ENCODE measurements at regions not wholly inside any gene's neighbourhood (a gene's known extent, or its start where the extent isn't known, plus 50 kb on each side); places are given as distances from the start of the nearest gene placed in this dataset.
"Not testable (repeated sequence)": the region's sequence is repeated elsewhere in the genome, so short reads cannot be mapped to it uniquely, and the experiment has no call there.

GRCh38 chr18:33831424-33831823, 253.4 kb downstream of the ASXL3 start:
- Histone ChIP-seq H3K27ac (ENCODE audit: low read length) (no peak overlapping the region), H3K9me3 (ENCODE audit: insufficient read depth, low read depth, low read length) (peaks cover 3% of the 10 kb centered on the region; the same call in 1 of the 2 replicates), H3K36me3 (ENCODE audit: insufficient read depth, low read depth, low read length) (no peaks in the 10 kb centered on the region)

GRCh38 chr18:33830213-33830612, 252.2 kb downstream of the ASXL3 start:
- Histone ChIP-seq H3K9me3 (ENCODE audit: insufficient read depth, low read depth, low read length) (peaks cover 3% of the 10 kb centered on the region; the same call in 1 of the 2 replicates), H3K27ac (ENCODE audit: low read length) (no peak overlapping the region), H3K4me1 (ENCODE audit: insufficient read depth, low read length) (no peaks in the 10 kb centered on the region; the same call in 1 of the 2 replicates), H3K4me3 (ENCODE audit: low read length) (no peak overlapping the region), H3K27me3 (ENCODE audit: insufficient read depth, low read length) (no peaks in the 10 kb centered on the region), H3K9ac (ENCODE audit: low read depth, low read length) (no peak overlapping the region), H3K36me3 (ENCODE audit: insufficient read depth, low read depth, low read length) (no peaks in the 10 kb centered on the region)

More at GRCh38 chr18:33831424-33831823, 253.4 kb downstream of the ASXL3 start:
- H3K4me3 ChIP-seq (ENCODE audit: low read length) = no peak overlapping the region
- H3K9ac ChIP-seq (ENCODE audit: low read depth, low read length) = no peak overlapping the region
- no peaks in the 10 kb centered on the region for H3K27me3 ChIP-seq (ENCODE audit: insufficient read depth, low read length)
- no peaks in the 10 kb centered on the region; the same call in 1 of the 2 replicates for H3K4me1 ChIP-seq (ENCODE audit: insufficient read depth, low read length)

GRCh38 chr18:33828949-33829348, 250.9 kb downstream of the ASXL3 start:
- Histone ChIP-seq H3K9ac (ENCODE audit: low read depth, low read length) (no peak overlapping the region), H3K9me3 (ENCODE audit: insufficient read depth, low read depth, low read length) (peaks cover 3% of the 10 kb centered on the region; the same call in 1 of the 2 replicates), H3K27me3 (ENCODE audit: insufficient read depth, low read length) (no peaks in the 10 kb centered on the region), H3K4me3 (ENCODE audit: low read length) (no peak overlapping the region), H3K27ac (ENCODE audit: low read length) (no peak overlapping the region), H3K36me3 (ENCODE audit: insufficient read depth, low read depth, low read length) (no peaks in the 10 kb centered on the region), H3K4me1 (ENCODE audit: insufficient read depth, low read length) (no peaks in the 10 kb centered on the region)

- no peak overlapping the region for H3K4me3 ChIP-seq (ENCODE audit: low read length)
- H3K4me1 ChIP-seq (ENCODE audit: insufficient read depth, low read length) = no peaks in the 10 kb centered on the region
- H3K36me3 ChIP-seq (ENCODE audit: insufficient read depth, low read depth, low read length) = no peaks in the 10 kb centered on the region
- H3K27ac ChIP-seq (ENCODE audit: low read length) = no peak overlapping the region
- H3K9me3 ChIP-seq (ENCODE audit: insufficient read depth, low read depth, low read length) = no peaks in the 10 kb centered on the region
- H3K9ac ChIP-seq (ENCODE audit: low read depth, low read length) = no peak overlapping the region
- no peaks in the 10 kb centered on the region for H3K27me3 ChIP-seq (ENCODE audit: insufficient read depth, low read length)
These were observed 248.1 kb downstream of the ASXL3 start for GRCh38 chr18:33826151-33826550.

DNA sequence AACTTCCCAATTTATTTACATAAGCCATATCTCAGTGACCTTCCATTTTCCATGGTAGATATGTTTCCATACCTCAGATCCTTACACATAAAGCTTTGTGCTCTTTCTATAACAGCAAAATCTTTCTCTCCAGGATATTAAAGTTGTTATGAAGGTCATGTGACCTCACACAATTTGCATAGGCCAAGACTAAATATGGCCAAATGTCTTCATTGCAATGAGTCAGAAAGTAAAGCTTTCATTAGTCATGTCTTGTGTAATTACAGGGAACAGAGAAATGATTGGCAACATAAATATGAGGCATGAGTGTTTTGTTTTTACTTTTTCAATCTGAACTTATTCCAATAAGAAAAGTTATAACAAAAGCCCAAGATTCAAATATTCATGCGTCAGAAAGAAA, 243.5 kb downstream of the ASXL3 start:
- Histone ChIP-seq H3K36me3 (ENCODE audit: insufficient read depth, low read depth, low read length) (no peaks in the 10 kb centered on the region), H3K4me3 (ENCODE audit: low read length) (no peak overlapping the region), H3K9ac (ENCODE audit: low read depth, low read length) (no peak overlapping the region), H3K27me3 (ENCODE audit: insufficient read depth, low read length) (no peaks in the 10 kb centered on the region), H3K9me3 (ENCODE audit: insufficient read depth, low read depth, low read length) (peaks cover 13% of the 10 kb centered on the region), H3K27ac (ENCODE audit: low read length) (no peak overlapping the region), H3K4me1 (ENCODE audit: insufficient read depth, low read length) (no peaks in the 10 kb centered on the region)

DNA sequence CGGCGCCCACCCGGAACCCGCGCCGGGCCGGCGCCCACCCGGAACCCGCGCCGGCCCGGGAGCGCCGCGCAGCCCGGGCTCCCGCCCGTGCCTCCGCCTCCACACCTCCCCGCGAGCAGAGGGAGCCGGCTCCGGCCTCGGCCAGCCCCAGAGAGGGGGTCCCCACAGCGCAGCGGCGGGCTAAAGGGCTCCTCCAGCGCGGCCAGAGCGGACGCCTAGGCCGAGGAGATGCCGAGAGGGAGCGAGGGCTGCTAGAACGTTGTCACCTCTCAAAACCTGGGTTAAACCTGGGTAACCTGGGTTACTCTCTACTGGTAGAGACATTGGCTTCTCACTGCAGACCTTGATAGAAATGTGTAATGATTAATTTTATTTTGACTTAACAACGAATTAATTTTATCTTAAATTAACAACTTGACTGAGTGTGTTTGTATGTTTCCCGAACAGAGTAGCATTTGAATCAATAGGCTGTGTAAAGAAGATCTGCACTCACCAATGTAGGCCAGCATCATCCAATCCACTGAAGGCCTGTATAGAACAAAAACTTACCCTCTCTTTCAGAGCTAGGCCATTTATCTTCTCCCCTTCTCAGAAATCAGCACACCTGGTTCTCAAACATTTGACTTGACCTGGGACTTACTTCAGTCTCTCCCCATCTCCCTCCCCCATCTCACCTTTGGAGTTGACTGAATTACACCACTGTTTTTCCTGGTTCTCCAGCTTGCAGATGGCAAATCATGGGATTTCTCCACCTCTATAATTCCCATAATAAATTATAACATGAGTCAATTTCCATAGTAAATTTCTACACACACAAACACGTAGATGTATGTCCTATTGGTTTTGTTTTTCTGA, 242.7 kb downstream of the ASXL3 start:
- Histone ChIP-seq H3K27me3 (ENCODE audit: insufficient read depth, low read length) (no peaks in the 10 kb centered on the region), H3K9me3 (ENCODE audit: insufficient read depth, low read depth, low read length) (peaks cover 13% of the 10 kb centered on the region), H3K9ac (ENCODE audit: low read depth, low read length) (no peak overlapping the region), H3K36me3 (ENCODE audit: insufficient read depth, low read depth, low read length) (no peaks in the 10 kb centered on the region), H3K27ac (ENCODE audit: low read length) (no peak overlapping the region), H3K4me3 (ENCODE audit: low read length) (no peak overlapping the region), H3K4me1 (ENCODE audit: insufficient read depth, low read length) (no peaks in the 10 kb centered on the region)

DNA sequence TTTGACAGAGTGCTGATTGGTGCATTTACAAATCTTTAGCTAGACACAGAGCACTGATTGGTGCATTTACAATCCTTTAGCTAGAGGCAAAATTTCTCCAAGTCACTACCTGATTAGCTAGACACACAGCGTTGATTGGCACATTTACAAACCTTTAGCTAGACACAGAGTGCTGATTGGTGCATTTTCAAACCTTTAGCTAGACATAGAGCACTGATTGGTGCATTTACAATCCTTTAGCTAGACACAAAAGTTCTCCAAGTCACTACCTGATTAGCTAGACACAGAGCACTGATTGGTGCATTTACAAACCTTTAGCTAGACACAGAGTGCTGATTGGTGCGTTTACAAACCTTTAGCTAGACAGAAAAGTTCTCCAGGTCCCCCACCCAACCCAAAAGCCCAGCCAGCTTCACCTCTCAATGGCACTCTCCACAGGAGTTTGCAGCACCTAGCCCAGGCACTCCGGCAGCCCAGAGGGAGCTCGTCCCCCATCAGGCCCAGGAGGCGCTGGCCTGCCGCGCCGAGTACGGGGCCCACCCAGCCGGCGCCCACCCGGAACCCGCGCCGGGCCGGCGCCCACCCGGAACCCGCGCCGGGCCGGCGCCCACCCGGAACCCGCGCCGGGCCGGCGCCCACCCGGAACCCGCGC, 241.8 kb downstream of the ASXL3 start:
- H3K9me3 ChIP-seq (ENCODE audit: insufficient read depth, low read depth, low read length) = peaks cover 13% of the 10 kb centered on the region
- not testable (repeated sequence) for H3K9ac ChIP-seq (ENCODE audit: low read depth, low read length); H3K27me3 ChIP-seq (ENCODE audit: insufficient read depth, low read length); H3K4me1 ChIP-seq (ENCODE audit: insufficient read depth, low read length); H3K36me3 ChIP-seq (ENCODE audit: insufficient read depth, low read depth, low read length); H3K4me3 ChIP-seq (ENCODE audit: low read length); H3K27ac ChIP-seq (ENCODE audit: low read length)

DNA sequence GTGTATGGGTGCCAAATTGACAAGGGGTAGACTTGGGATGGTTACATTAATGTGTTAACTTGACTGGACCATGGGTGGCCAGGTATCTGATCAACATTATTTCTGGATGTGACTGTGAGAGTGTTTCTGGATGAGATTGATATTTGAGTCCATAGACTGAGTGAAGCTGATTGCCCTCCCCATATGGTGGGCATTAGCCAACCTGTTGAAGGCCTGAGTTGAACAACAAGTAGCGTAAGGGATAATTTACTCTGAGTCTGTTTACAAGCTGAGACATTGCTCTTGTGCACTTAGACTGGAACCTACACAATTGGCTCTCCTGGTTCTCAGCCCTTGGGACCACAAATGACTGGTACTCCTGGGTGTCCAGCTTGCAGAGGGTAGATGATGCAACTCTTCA, 240.1 kb downstream of the ASXL3 start:
- H3K4me1 ChIP-seq (ENCODE audit: insufficient read depth, low read length) = no peaks in the 10 kb centered on the region
- H3K36me3 ChIP-seq (ENCODE audit: insufficient read depth, low read depth, low read length) = no peaks in the 10 kb centered on the region

GRCh38 chr18:33817096-33817495, 239.1 kb downstream of the ASXL3 start:
- Histone ChIP-seq H3K4me3 (ENCODE audit: low read length) (no peak overlapping the region), H3K27ac (ENCODE audit: low read length) (no peak overlapping the region), H3K27me3 (ENCODE audit: insufficient read depth, low read length) (no peaks in the 10 kb centered on the region), H3K36me3 (ENCODE audit: insufficient read depth, low read depth, low read length) (no peaks in the 10 kb centered on the region), H3K4me1 (ENCODE audit: insufficient read depth, low read length) (no peaks in the 10 kb centered on the region), H3K9me3 (ENCODE audit: insufficient read depth, low read depth, low read length) (peaks cover 13% of the 10 kb centered on the region), H3K9ac (ENCODE audit: low read depth, low read length) (no peak overlapping the region)

More for the DNA sequence above, 240.1 kb downstream of the ASXL3 start:
- H3K27ac ChIP-seq (ENCODE audit: low read length) = no peak overlapping the region
- H3K4me3 ChIP-seq (ENCODE audit: low read length) = no peak overlapping the region
- H3K9me3 ChIP-seq (ENCODE audit: insufficient read depth, low read depth, low read length) = peaks cover 13% of the 10 kb centered on the region
- H3K27me3 ChIP-seq (ENCODE audit: insufficient read depth, low read length) = no peaks in the 10 kb centered on the region
- no peak overlapping the region for H3K9ac ChIP-seq (ENCODE audit: low read depth, low read length)

DNA sequence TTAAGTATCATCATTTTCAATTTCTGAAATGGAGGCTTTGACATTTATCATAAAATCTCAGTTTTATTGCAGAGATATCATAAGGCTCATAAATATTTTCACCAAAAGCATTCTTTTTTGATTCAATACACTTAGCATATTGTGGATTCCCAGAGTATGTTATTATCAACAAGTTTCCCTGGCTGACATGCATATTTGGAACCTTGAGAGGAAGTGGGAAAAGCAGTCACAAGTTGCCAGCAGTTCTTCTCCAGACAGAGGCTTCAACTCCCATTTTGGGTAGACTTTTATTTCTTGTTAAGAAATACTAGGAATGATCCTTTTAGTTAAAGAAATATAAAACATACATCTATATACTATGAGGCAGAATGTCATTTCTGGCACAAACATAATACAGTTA, 236.5 kb downstream of the ASXL3 start:
- Histone ChIP-seq H3K27ac (ENCODE audit: low read length) (no peak overlapping the region), H3K4me1 (ENCODE audit: insufficient read depth, low read length) (no peaks in the 10 kb centered on the region), H3K9ac (ENCODE audit: low read depth, low read length) (no peak overlapping the region), H3K9me3 (ENCODE audit: insufficient read depth, low read depth, low read length) (peaks cover 13% of the 10 kb centered on the region), H3K36me3 (ENCODE audit: insufficient read depth, low read depth, low read length) (no peaks in the 10 kb centered on the region), H3K27me3 (ENCODE audit: insufficient read depth, low read length) (no peaks in the 10 kb centered on the region), H3K4me3 (ENCODE audit: low read length) (no peak overlapping the region)

DNA sequence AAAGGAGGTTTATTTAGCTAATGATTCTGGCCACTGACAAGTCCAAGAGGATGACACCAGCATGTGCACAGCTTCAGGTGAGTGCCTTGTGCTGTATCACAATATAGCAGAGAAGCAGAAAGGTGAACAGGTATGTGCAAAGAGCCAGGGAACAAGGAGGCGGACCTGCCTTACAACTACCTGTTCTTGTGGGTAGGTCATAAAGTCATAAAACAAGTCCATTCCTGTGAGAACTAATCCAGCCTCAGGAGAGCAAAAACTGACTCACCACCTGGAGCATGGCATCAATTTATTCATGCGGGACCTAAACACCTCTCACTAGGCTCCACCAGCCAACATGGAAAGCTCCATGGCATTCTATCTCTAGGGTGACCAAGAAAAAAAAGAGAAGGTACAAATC, 234.2 kb downstream of the ASXL3 start:
- H3K27me3 ChIP-seq (ENCODE audit: insufficient read depth, low read length) = no peaks in the 10 kb centered on the region

DNA sequence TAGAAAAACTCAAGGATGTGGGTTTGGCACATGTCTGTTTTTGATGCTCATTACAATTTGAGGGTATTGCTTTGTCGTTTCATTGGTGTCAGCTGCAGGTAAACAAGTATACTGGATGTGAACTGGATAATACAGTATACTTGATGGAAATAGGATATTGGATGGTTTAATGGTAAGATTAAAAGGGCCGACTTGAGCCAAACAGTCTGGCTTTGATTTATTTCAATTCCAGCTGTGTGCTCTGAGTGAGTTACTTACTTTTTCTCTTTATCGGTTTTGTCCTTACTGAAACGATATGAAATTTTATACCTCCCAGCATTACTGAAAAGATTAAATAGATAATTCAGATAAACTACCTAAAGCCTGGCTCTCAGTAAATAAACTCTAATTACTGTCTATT, 227.6 kb downstream of the ASXL3 start:
- H3K27me3 ChIP-seq (ENCODE audit: insufficient read depth, low read length) = no peaks in the 10 kb centered on the region

More for the DNA sequence above, 234.2 kb downstream of the ASXL3 start:
- no peak overlapping the region for H3K9ac ChIP-seq (ENCODE audit: low read depth, low read length)
- H3K36me3 ChIP-seq (ENCODE audit: insufficient read depth, low read depth, low read length) = no peaks in the 10 kb centered on the region
- no peaks in the 10 kb centered on the region for H3K4me1 ChIP-seq (ENCODE audit: insufficient read depth, low read length)
- no peaks in the 10 kb centered on the region for H3K9me3 ChIP-seq (ENCODE audit: insufficient read depth, low read depth, low read length)
- no peak overlapping the region for H3K27ac ChIP-seq (ENCODE audit: low read length)
- no peak overlapping the region for H3K4me3 ChIP-seq (ENCODE audit: low read length)

More for the DNA sequence above, 227.6 kb downstream of the ASXL3 start:
- H3K9me3 ChIP-seq (ENCODE audit: insufficient read depth, low read depth, low read length) = no peaks in the 10 kb centered on the region
- H3K36me3 ChIP-seq (ENCODE audit: insufficient read depth, low read depth, low read length) = no peaks in the 10 kb centered on the region
- H3K27ac ChIP-seq (ENCODE audit: low read length) = no peak overlapping the region
- H3K4me3 ChIP-seq (ENCODE audit: low read length) = no peak overlapping the region
- no peaks in the 10 kb centered on the region for H3K4me1 ChIP-seq (ENCODE audit: insufficient read depth, low read length)
- H3K9ac ChIP-seq (ENCODE audit: low read depth, low read length) = no peak overlapping the region

Data from iPS-20b (cell line).